ENCODE measurements at regions not wholly inside any gene's neighbourhood (a gene's known extent, or its start where the extent isn't known, plus 50 kb on each side); places are given as distances from the start of the nearest gene placed in this dataset.

DNA sequence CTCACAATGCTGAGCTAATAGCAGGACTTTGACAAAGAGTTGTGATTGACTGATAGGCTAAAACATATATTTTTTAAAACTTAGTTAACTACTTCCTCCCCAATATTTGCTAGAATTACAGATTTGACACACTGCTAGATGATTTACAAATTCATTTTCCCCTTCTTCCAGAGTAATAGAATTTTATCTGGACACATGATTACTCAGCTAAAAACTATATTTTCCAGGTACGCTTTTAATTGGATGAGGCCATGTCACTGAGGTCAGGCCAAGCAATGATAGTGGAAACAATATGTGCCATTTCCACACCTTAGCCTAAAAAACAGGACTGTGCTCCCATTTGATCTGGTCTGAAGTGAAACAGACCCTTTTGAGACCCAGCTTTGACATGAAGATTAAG is 193.3 kb upstream of the PGRMC2 start:
- DNase-seq, result no peak

DNA sequence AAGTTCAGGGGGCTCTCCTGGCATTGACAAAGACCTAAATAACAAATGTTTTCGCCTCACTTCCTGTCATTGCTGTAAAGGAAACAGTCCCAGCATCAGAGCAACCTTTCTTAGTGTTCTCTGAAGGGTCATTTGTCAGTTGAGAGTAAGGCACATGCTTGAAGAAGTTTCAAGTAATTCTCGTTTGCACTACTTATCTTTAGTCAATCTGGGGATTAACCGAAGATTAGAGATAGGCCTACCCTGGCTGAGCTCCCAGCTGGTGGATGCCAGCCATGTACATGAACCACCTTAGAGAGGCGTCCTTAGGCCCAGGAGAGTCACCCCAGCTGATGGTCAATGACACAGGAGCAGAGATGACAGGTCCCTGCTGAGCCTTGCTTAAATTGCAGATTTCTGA is 189.9 kb upstream of the PGRMC2 start:
- DNase-seq, result no peak

- no peak for DNase-seq
Observed at GRCh38 chr4:128475597-128475996, 188.0 kb upstream of the PGRMC2 start.

DNA sequence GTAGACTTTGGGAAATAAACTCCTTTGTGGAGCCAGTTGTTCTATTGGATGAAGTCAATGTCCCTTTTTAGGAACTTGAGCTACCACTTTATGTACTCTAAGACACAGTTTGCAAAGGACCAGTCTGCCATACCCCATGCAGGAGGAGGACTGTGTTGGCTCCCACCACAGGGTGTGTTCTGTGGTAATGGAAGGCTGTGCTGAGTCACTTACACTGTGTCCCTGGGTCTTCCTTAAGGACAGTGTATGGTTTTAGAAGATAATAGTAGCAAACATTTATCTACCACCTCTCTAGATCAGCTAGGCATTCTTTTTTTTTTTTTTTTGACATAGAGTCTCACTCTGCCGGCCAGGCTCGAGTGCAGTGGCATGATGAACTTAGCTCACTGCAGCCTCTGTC is 184.0 kb upstream of the PGRMC2 start:
- DNase-seq, result no peak

DNA sequence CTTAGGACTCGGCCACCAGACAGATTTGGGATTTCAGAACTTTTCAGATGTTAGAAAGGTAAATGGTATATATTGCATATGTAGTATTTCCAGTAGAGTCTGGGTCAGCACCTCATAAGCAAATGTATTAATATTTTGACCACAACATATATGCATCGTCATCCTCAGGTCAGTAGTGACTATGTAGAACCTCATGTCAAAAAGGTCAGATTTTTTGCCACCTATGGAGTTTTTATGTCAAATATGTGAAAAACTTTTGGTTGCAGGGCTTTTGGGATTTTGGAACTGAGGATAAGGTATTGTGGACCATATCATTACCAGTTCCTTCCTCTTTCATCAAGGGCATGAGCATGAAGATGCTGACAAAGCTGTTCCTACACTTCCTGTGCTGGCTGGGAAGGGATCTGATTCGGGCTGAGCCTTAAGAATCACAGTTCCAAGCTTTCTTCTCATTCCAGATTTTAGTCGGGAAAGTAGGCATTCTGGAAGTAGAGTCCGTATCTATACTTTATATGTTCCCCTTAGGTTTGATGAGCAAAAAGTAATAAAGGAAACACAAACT is 183.0 kb upstream of the PGRMC2 start:
- DNase-seq, result no peak

GRCh38 chr4:128468123-128468989 is 180.7 kb upstream of the PGRMC2 start:
- DNase-seq, result no peak

DNA sequence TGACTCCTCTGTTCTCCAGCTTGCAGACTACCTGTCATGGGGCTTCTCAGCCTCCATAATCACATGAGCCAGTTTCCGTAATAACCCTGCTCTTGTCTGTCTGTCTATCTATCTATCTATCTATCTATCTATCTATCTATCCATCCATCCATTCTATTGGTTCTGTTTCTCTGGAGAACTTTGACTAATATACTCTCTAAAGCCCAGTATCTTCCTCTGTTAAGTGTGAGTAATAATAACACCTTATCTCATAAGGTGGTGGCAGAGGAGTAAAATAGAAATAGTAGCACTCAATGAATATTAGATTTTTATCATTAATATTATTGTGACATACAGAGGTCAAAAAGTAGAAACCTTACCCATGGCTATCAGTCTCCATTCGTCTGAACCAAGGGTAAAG is 177.9 kb upstream of the PGRMC2 start:
- no peak for DNase-seq

- DNase-seq, result no peak
Observed at GRCh38 chr4:128463006-128463405, 175.4 kb upstream of the PGRMC2 start.

DNA sequence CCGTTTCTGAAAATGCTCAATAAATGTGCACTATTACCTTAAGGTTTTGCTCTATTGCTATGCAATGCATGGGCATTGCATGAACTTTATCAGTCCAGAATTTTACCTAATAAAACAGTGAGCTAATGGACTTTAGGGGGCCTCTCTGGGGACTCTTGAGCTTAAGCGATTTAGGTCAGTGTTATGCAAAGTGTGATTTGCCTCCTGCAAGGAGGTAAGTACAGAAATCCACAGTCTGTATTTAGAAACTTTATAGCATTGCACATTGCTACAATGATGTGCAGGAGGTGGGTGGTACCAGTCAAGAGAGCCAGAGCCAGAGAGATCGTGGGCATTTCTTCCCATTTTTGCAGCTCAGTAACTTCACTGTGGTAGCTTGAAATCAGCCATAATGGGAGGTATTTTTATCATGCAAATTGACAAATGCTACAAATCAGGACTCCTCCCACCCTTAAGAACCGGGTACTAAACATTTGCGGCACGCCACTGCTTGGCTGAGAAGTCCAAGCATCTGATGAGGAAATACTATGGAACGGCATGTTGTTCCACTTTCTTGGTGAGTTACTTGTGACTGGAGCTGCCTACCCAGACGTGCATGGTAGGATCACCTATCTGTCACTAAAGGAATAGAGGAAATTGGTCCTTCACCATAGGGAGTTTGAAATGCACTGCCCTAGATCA is 174.6 kb upstream of the PGRMC2 start:
- no peak for DNase-seq

DNA sequence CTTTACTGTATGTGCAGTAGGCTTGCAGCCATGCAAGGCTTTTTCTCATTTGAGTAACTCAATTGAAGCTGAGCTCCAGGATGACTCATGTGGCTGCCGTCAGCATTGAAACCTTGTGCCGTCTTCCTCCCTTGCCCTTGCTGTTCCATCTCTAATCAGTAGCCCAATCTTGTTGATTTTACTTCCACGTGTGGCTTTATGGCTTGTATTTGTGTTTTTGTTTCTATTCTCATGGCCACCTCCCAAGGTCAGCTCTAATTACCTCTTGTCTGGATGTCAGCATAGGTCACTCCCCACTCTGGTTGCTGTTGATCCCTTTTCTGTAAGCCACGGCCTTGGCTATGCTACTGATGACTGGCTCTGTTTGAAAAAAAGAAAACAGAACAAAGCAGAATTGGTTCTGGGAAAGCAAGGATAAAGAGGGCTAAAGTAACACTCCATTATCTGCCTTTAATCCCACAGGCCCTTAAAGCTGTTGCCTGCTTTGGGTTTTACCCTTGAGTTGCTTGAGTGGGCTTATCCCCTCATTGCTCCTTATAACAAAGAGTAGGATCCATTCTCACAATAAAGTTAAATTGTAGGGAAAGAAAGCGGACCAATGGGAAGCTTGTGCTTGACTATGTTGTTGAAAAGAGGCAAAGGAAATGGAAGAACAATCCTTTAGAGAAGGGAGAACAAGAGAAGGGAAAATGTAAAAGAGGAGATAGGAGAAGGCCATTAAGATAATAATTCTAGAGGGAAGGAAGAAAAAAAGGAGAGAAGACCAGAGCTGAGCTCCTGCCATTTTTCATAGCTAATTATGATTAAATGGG is 173.9 kb upstream of the PGRMC2 start:
- no peak for DNase-seq

GRCh38 chr4:128459547-128459946 is 171.9 kb upstream of the PGRMC2 start:
- no peak for DNase-seq

GRCh38 chr4:128458816-128459215 is 171.2 kb upstream of the PGRMC2 start:
- no peak for DNase-seq

GRCh38 chr4:128457726-128458125 is 170.1 kb upstream of the PGRMC2 start:
- no peak for DNase-seq

GRCh38 chr4:128456171-128456570 is 168.6 kb upstream of the PGRMC2 start:
- no peak for DNase-seq

DNA sequence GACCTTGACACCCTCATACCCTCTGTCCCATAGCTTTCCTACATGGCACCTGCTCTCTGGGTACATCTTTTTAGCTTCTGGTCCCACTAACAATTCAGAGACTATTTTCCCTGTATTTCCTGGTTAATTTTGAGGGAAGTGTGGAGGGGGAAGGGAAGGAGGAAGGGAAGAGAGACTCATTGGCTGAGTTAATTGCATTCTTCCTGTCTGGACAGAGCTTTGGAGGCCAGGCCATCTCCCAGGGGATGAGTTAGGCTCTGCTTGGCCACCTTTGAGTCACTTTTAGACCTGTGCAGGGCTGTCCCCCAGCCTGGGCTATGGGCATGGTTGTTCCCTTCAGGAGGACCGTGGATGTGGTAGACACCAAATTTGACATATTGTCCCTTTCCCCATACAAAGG is 167.9 kb upstream of the PGRMC2 start:
- no peak for DNase-seq

DNA sequence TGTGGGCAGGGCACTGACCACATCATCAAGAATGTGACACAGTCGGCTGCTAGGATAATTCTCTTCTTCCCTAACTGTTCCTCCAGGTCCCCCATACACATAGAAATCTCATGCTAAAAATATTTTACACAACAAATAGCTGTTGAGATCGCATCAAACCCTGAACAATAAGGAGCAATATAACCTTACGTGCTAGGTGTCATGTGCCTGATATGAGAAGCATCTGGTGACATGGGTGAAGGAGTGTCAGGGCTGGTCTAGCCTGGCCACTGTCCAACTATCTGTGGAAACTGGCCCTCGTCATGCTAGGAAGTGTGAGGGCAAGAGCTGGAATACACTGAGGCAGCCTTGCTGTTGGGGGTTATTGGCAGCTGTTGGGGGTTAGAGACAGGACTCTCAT is 167.3 kb upstream of the PGRMC2 start:
- no peak for DNase-seq

DNA sequence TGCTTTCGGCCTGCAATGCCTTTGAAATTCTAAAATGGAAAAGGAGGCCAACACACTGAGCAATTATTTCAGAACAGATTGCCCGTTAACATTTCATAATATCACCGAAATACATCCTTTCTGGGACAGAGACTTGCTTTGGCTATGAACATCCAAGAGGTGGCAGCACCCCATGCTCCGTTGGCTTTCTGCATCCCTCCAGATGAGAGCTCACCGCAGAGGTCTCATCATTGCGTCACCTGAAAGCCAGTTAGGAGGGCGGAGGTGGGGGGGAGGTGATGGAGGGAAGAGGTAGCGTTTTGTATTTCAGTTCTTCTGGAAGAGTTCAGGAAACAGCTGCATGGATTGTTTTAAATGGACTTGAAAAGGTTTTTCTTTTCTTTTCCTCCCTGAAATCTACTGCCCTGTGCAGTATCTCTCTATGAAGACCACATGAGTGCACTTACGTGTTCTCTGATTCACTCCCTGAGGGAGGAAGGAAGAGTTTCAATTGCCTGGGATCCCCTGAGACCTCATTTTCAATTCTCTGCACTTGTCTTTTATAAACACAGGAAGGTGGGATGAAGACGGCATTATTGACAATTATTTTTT is 166.8 kb upstream of the PGRMC2 start:
- DNase-seq, result peak; percentile 73

DNA sequence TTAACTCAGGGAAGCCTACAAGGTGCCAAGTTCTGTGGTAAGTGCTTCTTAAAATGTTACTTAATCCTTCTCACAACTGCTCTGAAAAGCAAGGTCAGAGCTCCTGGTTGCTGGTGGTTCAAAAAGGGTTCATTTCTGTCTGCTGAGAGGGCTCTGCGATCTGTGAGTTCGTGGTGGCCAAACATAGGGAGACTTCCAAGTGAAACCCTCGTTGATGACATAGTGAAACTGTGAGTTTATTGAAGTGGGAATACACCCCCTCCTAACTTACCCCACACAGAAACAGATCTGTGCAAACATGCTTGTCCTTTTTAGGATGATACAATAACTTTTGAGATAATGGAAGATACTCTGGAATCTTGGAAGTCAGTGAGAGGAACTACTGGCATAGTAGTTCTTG is 164.8 kb upstream of the PGRMC2 start:
- DNase-seq, result no peak

DNA sequence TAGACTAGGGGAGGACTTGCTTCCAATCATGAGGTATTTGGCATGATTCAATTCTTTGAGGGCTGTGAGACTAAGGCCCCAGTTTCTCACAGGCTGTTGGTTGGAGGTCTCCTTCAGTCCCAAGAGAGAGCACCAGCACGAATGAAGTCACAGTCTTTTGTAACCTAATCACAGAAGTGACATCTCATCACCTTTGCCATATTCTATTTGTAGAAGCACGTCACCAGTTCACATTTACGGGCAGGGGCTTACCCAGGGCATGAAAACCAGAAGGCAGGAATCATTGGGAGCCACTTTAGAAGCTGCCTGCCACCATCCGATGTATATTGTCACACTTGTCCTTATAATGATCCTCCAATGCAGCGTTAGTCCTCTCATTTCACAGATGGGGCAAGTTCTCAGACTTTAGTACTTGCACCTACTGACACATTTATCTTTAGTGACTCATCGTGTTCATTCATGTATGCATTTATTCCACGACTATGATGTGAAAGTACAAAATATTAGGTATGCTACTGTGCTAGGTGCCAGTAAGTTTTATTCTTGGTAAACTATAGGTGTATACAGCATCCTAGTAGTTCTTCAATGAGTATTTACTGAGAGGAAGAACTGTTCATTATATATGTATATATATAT is 163.8 kb upstream of the PGRMC2 start:
- no peak for DNase-seq

DNA sequence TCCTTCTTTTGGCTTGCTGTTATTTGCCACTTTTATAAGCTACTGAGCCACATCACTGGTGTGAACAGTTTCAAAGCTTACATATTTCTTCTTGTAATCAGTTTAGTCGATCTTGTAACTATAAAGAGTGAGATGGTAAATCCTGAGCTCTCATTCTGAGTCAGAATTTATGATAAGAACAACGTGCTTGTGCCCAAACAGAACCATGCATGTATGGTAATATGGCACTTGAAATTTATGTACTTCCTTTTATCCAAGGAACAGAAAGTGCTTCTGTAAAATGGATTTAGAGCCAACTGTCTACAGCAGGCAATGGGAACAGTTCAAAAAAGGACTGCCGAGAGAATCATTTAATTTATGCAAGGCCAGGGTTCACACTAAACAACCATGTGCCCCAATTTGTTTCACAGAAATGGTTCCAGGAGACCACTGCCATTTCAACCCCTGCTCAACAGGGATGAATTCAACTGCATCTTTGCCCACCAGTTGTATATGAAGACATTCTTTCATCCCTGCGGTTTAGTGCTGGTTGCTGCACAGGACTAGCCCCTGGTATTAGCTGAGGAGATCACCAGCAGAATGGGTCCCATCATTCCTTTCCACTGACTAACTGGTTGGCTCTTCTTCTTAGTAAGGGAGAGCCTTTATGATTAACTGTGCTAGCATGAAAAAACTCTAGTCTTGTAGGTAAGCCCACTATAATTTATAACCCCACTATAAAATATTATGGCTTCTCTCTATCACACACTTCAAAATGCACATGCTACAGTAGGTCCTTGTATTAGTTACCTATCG is 162.9 kb upstream of the PGRMC2 start:
- DNase-seq, result no peak

DNA sequence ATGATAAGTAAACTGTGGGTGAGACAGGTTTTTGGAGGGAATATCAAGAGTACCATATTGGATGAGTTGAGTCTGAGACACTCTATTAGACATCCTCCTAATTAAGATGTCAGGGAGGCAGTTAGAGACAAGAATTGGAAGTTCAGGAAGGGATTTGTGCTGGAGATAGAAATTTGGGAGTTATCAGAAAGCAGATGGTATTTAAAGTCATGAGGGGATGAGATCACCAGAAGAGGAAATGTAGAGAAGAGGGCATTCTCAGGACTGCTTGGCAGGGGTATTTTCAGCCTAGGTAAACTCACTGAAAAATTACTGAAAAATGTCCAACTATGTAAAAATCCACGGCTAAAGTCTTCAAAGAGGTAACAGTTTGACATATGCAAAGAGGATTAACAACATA is 161.6 kb upstream of the PGRMC2 start:
- DNase-seq, result no peak
